ENCODE measurements at regions not wholly inside any gene's neighbourhood (a gene's known extent, or its start where the extent isn't known, plus 50 kb on each side); places are given as distances from the start of the nearest gene placed in this dataset.

GRCh38 chrX:40852586-40852985 lies 117.2 kb upstream of the MED14 start:
- TF ChIP-seq CTCF (conservative IDR thresholded peaks at IDR 0.05; ENCODE audit: low read length) (no peak), EZH2phosphoT487 (IDR thresholded peaks at IDR 0.05; ENCODE audit: borderline replicate concordance, low read depth, low read length) (no peak)

Measured in OCI-LY7 (cell line).